ELR (cell line): ENCODE measurements at regions not wholly inside any gene's neighbourhood (a gene's known extent, or its start where the extent isn't known, plus 50 kb on each side); places are given as distances from the start of the nearest gene placed in this dataset.
A peak's percentile ranks its signal among the peaks of the same experiment; 100 is the strongest.
"Not testable (repeated sequence)": the region's sequence is repeated elsewhere in the genome, so short reads cannot be mapped to it uniquely, and the experiment has no call there.

Source experiments
- DNase-seq: peaks from one replicate; pipeline ENCODE4 v3.0.0-alpha.2; 2015; ENCODE audit warnings: low read depth

GRCh38 chrX:1103360-1103759 lies 109.1 kb downstream of the CRLF2 start:
- no peak for DNase-seq

- DNase-seq = no peak
Observed at GRCh38 chrX:1102786-1103185, 109.7 kb downstream of the CRLF2 start.

GRCh38 chrX:1102221-1102620 lies 110.2 kb downstream of the CRLF2 start:
- not testable (repeated sequence) for DNase-seq

GRCh38 chrX:1099146-1099770 lies 113.2 kb downstream of the CRLF2 start:
- no peak for DNase-seq

GRCh38 chrX:1097328-1097727 lies 115.1 kb downstream of the CRLF2 start:
- DNase-seq = no peak

- no peak for DNase-seq
Observed at GRCh38 chrX:1094566-1095333, 117.7 kb downstream of the CRLF2 start.

- no peak for DNase-seq
Observed at GRCh38 chrX:1093586-1094421, 118.6 kb downstream of the CRLF2 start.

- no peak for DNase-seq
Observed at GRCh38 chrX:1093121-1093520, 119.3 kb downstream of the CRLF2 start.

GRCh38 chrX:1086444-1087409 lies 125.7 kb downstream of the CRLF2 start:
- peak; percentile 23 for DNase-seq

GRCh38 chrX:1085871-1086270 lies 126.6 kb downstream of the CRLF2 start:
- not testable (repeated sequence) for DNase-seq

GRCh38 chrX:1084689-1085088 lies 127.8 kb downstream of the CRLF2 start:
- no peak for DNase-seq

- DNase-seq = no peak
Observed at GRCh38 chrX:1076871-1077651, 135.4 kb downstream of the CRLF2 start.

- DNase-seq = no peak
Observed at GRCh38 chrX:1075741-1076140, 136.7 kb downstream of the CRLF2 start.

- no peak for DNase-seq
Observed at GRCh38 chrX:1075156-1075555, 137.3 kb downstream of the CRLF2 start.

- DNase-seq = no peak
Observed at GRCh38 chrX:1074755-1075154, 137.7 kb downstream of the CRLF2 start.

- DNase-seq = no peak
Observed at GRCh38 chrX:1074172-1074571, 138.3 kb downstream of the CRLF2 start.

- no peak for DNase-seq
Observed at GRCh38 chrX:1072637-1073377, 139.6 kb downstream of the CRLF2 start.

GRCh38 chrX:1071351-1071750 lies 141.1 kb downstream of the CRLF2 start:
- DNase-seq = no peak

- DNase-seq = no peak
Observed at GRCh38 chrX:1062351-1062750, 150.1 kb downstream of the CRLF2 start.

- no peak for DNase-seq
Observed at GRCh38 chrX:1060562-1060960, 151.9 kb downstream of the CRLF2 start.
